Panc1 (cell line): ENCODE measurements at regions not wholly inside any gene's neighbourhood (a gene's known extent, or its start where the extent isn't known, plus 50 kb on each side); places are given as distances from the start of the nearest gene placed in this dataset.

ENCODE experiments used
- ATAC-seq: fragments of 200-7000 bp; cut with Tn5 transposase; 2 replicates; pipeline ENCODE4 v1.9.1; 2020; ENCODE audit warnings: mild to moderate bottlenecking, moderate library complexity
- BruUV-seq: library from RNA; stranded (reverse); fragments of 400-500 nt; replicated peaks from 2 replicates; lab custom pipeline; 2021; lab: Mats Ljungman, UMichigan
- CTCF ChIA-PET: fragments of 300-600 bp; sonication (Branson Sonifier 250); formaldehyde crosslinking; loops from one replicate; lab custom pipeline; 2022; ENCODE audit warnings: antibody characterized with exemption; lab: Charles Lee
- POLR2A ChIA-PET: fragments of 300-600 bp; sonication (Branson Sonifier 250); formaldehyde crosslinking; loops from one replicate; lab custom pipeline; 2022; ENCODE audit warnings: antibody characterized with exemption; lab: Charles Lee
- DNase-seq: peaks from one replicate; pipeline ENCODE4 v3.0.0-alpha.2; 2010; ENCODE audit warnings: low read depth, low spot score
- H3K27ac ChIP-seq: 2 replicates; pipeline ENCODE4 v1.5.1; 2011; ENCODE audit warnings: mild to moderate bottlenecking, low read length, inconsistent platforms
- H3K27me3 ChIP-seq: fragments of 200-500 bp; sonication (Bioruptor generic); 2 replicates; pipeline ENCODE4 v1.6.0; 2014; ENCODE audit warnings: low read length, inconsistent platforms; ENCODE audit not compliant: control insufficient read depth, insufficient read depth
- H3K36me3 ChIP-seq: fragments of 200-500 bp; sonication (Bioruptor generic); 2 replicates; pipeline ENCODE4 v1.5.1; 2014; ENCODE audit warnings: inconsistent platforms, mild to moderate bottlenecking, low read length, moderate library complexity; ENCODE audit not compliant: control insufficient read depth, insufficient read depth
- H3K4me1 ChIP-seq: 2 replicates; pipeline ENCODE4 v1.5.1; 2011; ENCODE audit warnings: inconsistent platforms, mild to moderate bottlenecking, low read length, moderate library complexity; ENCODE audit not compliant: control insufficient read depth, insufficient read depth
- H3K4me3 ChIP-seq, 2 experiments: 2 replicates each; pipeline ENCODE4 v1.5.1; 2011 to 2012; ENCODE audit warnings: low read depth in 2 of 2, low read length in 2 of 2, mild to moderate bottlenecking in 2 of 2, inconsistent platforms in 1 of 2, moderate library complexity in 1 of 2
- H3K9me3 ChIP-seq: fragments of 200-500 bp; sonication (Bioruptor generic); 2 replicates; pipeline ENCODE4 v1.5.1; 2014; ENCODE audit warnings: low read depth, mild to moderate bottlenecking, inconsistent platforms, low read length, moderate library complexity; ENCODE audit not compliant: control insufficient read depth, insufficient read depth
- POLR2AphosphoS5 ChIP-seq: IDR thresholded peaks from 2 replicates; pipeline ENCODE4 v1.6.1; 2012; ENCODE audit warnings: mild to moderate bottlenecking, low read depth, low read length, moderate library complexity
- SIN3A ChIP-seq: IDR thresholded peaks from 2 replicates; pipeline ENCODE4 v1.6.1; 2012; ENCODE audit warnings: low read depth, mild to moderate bottlenecking, low read length, moderate library complexity, borderline replicate concordance; ENCODE audit not compliant: insufficient read depth
- TCF7L2 ChIP-seq: IDR thresholded peaks from 2 replicates; pipeline ENCODE4 v1.6.1; 2011; ENCODE audit warnings: mild to moderate bottlenecking, low read depth, low read length, inconsistent platforms
- in situ Hi-C: cut with HindIII; loops from 2 replicates; pipeline ENCODE4 v1.10.0; 2016; ENCODE audit warnings: low sequenced_read_pairs, low pct_unique_long_range_greater_than_20kb
- intact Hi-C: fragments of 100-400 bp; cut with micrococcal nuclease; formaldehyde crosslinking; loops from one replicate; pipeline ENCODE4 v1.10.0; 2022; ENCODE audit not compliant: unreplicated experiment
- TF ChIP-seq, protein P1 (sequence below), 2 experiments: IDR thresholded peaks; 2 replicates each; pipeline ENCODE4 v1.6.1; 2011 to 2012; ENCODE audit warnings: low read depth in 2 of 2, control low read depth in 1 of 2, low read length in 1 of 2, mild to moderate bottlenecking in 1 of 2, moderate library complexity in 1 of 2; ENCODE audit not compliant: insufficient read depth in 1 of 2
- TF ChIP-seq, protein P2 (sequence below): fragments of 450-650 bp; IDR thresholded peaks from 2 replicates; pipeline ENCODE4 v1.5.1; 2017; ENCODE audit warnings: mild to moderate bottlenecking

DNA sequence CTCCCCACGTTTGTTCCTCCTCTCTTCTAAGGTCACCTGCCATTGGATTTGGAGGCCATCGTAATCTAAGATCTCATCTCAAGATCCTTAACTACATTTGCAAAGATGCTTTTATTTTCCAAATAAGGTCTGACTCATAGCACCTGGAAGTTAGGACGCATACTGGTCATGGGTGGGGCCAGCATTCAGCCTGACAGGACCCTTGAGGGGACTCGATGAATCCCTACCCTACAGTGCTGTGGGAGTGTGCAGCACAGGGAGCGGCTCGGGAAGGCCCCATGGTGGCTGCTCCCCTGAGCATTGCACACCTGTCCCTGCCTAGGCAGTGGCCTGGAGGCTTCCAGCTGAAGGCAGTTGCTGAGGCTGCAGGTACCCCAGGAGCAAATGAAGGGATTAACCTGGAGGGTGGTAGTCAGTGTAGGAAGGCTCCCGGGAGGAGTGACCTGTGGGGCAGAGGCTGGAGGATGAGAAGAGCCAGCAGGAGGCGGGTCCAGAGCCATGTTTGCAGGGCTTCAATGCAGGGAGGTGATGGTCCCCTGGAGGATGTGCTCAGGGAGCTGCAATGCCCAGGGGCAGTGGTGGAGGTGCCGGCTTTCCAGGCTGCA lies 362.2 kb downstream of the CTTN start:
- ChIA-PET POLR2A (no interaction called here), CTCF (no interaction called here)
- Histone ChIP-seq H3K36me3 (no peaks in the 10 kb centered on the region), H3K9me3 (no peaks in the 10 kb centered on the region), H3K27ac (no peak overlapping the region), H3K27me3 (no peaks in the 10 kb centered on the region), H3K4me3 (no peak overlapping the region), H3K4me1 (no peaks in the 10 kb centered on the region)
- intact Hi-C loops: no loop called here
- no peak for ATAC-seq
- TF ChIP-seq, protein P1, sequence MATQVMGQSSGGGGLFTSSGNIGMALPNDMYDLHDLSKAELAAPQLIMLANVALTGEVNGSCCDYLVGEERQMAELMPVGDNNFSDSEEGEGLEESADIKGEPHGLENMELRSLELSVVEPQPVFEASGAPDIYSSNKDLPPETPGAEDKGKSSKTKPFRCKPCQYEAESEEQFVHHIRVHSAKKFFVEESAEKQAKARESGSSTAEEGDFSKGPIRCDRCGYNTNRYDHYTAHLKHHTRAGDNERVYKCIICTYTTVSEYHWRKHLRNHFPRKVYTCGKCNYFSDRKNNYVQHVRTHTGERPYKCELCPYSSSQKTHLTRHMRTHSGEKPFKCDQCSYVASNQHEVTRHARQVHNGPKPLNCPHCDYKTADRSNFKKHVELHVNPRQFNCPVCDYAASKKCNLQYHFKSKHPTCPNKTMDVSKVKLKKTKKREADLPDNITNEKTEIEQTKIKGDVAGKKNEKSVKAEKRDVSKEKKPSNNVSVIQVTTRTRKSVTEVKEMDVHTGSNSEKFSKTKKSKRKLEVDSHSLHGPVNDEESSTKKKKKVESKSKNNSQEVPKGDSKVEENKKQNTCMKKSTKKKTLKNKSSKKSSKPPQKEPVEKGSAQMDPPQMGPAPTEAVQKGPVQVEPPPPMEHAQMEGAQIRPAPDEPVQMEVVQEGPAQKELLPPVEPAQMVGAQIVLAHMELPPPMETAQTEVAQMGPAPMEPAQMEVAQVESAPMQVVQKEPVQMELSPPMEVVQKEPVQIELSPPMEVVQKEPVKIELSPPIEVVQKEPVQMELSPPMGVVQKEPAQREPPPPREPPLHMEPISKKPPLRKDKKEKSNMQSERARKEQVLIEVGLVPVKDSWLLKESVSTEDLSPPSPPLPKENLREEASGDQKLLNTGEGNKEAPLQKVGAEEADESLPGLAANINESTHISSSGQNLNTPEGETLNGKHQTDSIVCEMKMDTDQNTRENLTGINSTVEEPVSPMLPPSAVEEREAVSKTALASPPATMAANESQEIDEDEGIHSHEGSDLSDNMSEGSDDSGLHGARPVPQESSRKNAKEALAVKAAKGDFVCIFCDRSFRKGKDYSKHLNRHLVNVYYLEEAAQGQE (IDR thresholded peaks at IDR 0.05; ENCODE audit: insufficient read depth in 1 of 2, low read depth in 2 of 2, low read length in 1 of 2): no peak
- TF ChIP-seq, protein P2, sequence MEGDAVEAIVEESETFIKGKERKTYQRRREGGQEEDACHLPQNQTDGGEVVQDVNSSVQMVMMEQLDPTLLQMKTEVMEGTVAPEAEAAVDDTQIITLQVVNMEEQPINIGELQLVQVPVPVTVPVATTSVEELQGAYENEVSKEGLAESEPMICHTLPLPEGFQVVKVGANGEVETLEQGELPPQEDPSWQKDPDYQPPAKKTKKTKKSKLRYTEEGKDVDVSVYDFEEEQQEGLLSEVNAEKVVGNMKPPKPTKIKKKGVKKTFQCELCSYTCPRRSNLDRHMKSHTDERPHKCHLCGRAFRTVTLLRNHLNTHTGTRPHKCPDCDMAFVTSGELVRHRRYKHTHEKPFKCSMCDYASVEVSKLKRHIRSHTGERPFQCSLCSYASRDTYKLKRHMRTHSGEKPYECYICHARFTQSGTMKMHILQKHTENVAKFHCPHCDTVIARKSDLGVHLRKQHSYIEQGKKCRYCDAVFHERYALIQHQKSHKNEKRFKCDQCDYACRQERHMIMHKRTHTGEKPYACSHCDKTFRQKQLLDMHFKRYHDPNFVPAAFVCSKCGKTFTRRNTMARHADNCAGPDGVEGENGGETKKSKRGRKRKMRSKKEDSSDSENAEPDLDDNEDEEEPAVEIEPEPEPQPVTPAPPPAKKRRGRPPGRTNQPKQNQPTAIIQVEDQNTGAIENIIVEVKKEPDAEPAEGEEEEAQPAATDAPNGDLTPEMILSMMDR: no peak
- TF ChIP-seq TCF7L2 (no peak), SIN3A (no peak), POLR2AphosphoS5 (no peak)
- in situ Hi-C loops: no loop called here
- no TSS peak for BruUV-seq
- no peak for DNase-seq

DNA sequence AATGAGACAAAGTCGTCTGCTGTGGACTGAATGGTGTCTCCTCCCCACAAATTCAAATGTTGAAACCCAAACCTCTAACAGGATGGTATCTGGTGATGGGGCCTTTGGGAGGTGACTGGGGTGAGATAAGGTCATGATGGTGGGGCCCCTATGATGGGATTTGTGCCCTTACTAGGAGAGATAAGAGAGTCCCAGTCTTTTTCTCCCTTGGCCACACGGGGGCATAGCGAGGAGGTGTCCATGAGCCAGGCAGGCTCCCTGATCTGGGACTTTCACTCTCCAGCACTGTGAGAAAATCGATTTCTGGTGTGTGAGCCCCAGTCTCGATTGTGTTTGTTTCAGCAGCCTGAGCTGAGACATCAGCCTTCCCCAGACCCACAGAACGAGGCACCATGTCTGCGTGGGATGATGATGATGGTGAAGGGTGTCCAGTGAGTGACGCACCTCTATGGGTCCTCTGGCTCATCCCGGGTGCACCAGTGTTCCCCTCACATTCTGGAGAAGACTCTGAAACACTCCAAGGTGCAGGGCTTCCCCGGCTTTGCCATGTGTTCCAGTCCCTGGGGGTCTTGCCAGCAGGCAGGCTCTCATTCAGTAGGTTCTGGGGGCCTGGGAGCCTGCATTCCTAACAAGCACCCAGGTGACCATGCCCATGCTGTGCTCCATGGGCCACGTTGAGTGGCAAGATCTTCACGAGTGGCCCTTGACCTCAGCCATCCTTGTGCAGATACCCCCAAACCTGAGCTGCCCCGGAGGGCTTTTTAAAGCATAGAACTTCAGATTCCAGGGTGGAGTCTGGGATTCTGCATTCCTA lies 363.0 kb downstream of the CTTN start:
- ATAC-seq (no peak), DNase-seq (no peak)
- no peak for TF ChIP-seq TCF7L2
- no peak for TF ChIP-seq SIN3A
- TF ChIP-seq, protein P1 (IDR thresholded peaks at IDR 0.05; ENCODE audit: insufficient read depth in 1 of 2, low read depth in 2 of 2, low read length in 1 of 2): no peak
- TF ChIP-seq POLR2AphosphoS5: no peak
- TF ChIP-seq, protein P2: no peak; the same call in 1 of the 2 replicates
- H3K36me3 ChIP-seq: no peaks in the 10 kb centered on the region
- in situ Hi-C loops (no loop called here), intact Hi-C loops (no loop called here)
- H3K9me3 ChIP-seq: no peaks in the 10 kb centered on the region
- no peaks in the 10 kb centered on the region for H3K4me1 ChIP-seq
- H3K27ac ChIP-seq: no peak overlapping the region
- H3K4me3 ChIP-seq: no peak overlapping the region
- peaks cover 1% of the 10 kb centered on the region; the same call in 1 of the 2 replicates for H3K27me3 ChIP-seq
- BruUV-seq: no TSS peak
- POLR2A ChIA-PET: no interaction called here
- CTCF ChIA-PET: no interaction called here
